T-helper 1 cell treated with Interleukin-12 subunit alpha and Interleukin-12 subunit beta and Interleukin-4 antibody, amounts not matched to agents 30 μg/mL and 1 μg/mL, for 36 hours (primary cell): ENCODE measurements at regions not wholly inside any gene's neighbourhood (a gene's known extent, or its start where the extent isn't known, plus 50 kb on each side); places are given as distances from the start of the nearest gene placed in this dataset.

Experiments used
- H3K27ac Mint-ChIP-seq: one replicate; pipeline ENCODE4 v1.8.0; 2021; ENCODE audit warnings: mild to moderate bottlenecking, mixed read lengths
- H3K27me3 Mint-ChIP-seq: one replicate; pipeline ENCODE4 v1.8.0; 2021; ENCODE audit warnings: low read depth, mixed read lengths
- H3K36me3 Mint-ChIP-seq: one replicate; pipeline ENCODE4 v1.8.0; 2021; ENCODE audit warnings: low read depth, mixed read lengths
- H3K4me1 Mint-ChIP-seq: one replicate; pipeline ENCODE4 v1.8.0; 2021; ENCODE audit warnings: low read depth, mixed read lengths
- H3K4me3 Mint-ChIP-seq: one replicate; pipeline ENCODE4 v1.8.0; 2021; ENCODE audit warnings: mild to moderate bottlenecking, moderate library complexity, mixed read lengths
- H3K9me3 Mint-ChIP-seq: one replicate; pipeline ENCODE4 v1.8.0; 2021; ENCODE audit warnings: mixed read lengths

GRCh38 chr4:26105337-26105736 is 191.3 kb downstream of the SMIM20 start:
- no peak overlapping the region for H3K4me3 Mint-ChIP-seq
- H3K36me3 Mint-ChIP-seq = peaks cover 15% of the 10 kb centered on the region
- peak overlapping the region; percentile 10 for H3K27ac Mint-ChIP-seq
- H3K9me3 Mint-ChIP-seq = peaks cover 34% of the 10 kb centered on the region
- peaks cover 22% of the 10 kb centered on the region for H3K4me1 Mint-ChIP-seq
- H3K27me3 Mint-ChIP-seq = no peaks in the 10 kb centered on the region

- H3K27me3 Mint-ChIP-seq = no peaks in the 10 kb centered on the region
- H3K36me3 Mint-ChIP-seq = peaks cover 10% of the 10 kb centered on the region
- no peak overlapping the region for H3K4me3 Mint-ChIP-seq
- H3K4me1 Mint-ChIP-seq = peaks cover 22% of the 10 kb centered on the region
- H3K27ac Mint-ChIP-seq = no peak overlapping the region
- peaks cover 35% of the 10 kb centered on the region for H3K9me3 Mint-ChIP-seq
These were observed 192.0 kb downstream of the SMIM20 start for GRCh38 chr4:26105815-26106699.

DNA sequence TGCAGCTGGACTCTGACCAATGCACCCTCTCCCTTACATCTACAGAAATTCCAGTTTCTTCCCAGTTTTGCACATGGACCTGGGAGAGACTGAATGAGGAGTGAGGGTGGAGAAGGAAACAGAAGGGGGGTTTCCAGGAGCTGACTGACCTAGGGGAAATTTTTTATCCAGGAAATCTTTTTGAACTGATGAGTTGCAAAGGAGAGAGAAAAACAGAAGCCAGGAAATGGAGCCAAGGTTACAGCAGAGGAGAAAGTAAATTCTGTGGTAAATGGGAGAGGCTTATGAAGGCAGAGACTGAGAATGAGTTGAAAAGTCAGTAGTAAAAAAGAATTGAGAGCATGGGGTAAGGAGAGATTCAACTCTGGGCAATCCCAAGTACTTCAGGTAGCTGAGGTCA is 192.8 kb downstream of the SMIM20 start:
- Mint-ChIP-seq H3K27me3 (no peaks in the 10 kb centered on the region), H3K4me1 (peaks cover 22% of the 10 kb centered on the region), H3K9me3 (peaks cover 36% of the 10 kb centered on the region), H3K4me3 (no peak overlapping the region), H3K36me3 (peaks cover 13% of the 10 kb centered on the region), H3K27ac (peak overlapping the region; percentile 32)

DNA sequence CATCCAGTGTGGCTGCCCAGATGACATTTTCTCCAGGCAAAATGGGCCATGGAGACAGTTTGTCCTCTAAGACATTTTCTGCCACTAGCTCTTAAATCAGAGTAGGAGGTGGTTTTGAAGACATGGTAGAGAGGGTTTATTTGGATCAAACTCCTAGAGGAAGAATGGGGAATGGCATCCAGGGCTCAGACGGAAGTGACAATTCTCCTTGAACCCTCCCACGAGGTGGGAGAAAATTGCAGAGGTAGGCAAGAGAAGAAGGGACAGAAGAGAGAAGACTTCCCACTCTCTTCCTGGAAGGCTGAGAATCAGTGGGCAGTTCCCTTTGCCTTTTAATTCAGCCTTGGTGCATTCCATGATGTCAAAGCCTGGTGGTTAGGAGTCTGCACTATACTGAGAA is 194.0 kb downstream of the SMIM20 start:
- Mint-ChIP-seq H3K4me1 (peaks cover 20% of the 10 kb centered on the region), H3K27ac (no peak overlapping the region), H3K9me3 (peaks cover 47% of the 10 kb centered on the region), H3K27me3 (no peaks in the 10 kb centered on the region), H3K36me3 (peaks cover 18% of the 10 kb centered on the region), H3K4me3 (no peak overlapping the region)

DNA sequence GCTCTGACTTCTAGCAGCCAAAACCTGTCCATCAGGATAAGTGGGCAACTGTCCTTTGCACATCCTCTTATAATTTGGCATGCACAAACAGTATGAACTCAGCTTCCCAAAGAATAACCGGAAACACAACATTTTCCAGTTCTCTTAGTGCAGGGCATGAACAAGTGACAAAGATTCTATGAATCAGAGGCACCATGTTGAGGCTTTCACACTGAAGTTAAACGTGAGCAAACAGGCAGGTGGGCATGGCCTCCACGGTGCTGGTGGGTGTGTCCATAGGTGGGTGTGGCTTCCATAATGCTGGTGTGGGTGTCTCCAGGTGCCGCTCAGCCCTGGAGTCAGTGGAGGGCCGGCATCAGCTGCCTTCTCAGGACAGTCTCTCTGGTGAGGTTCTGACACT is 196.5 kb downstream of the SMIM20 start:
- Mint-ChIP-seq H3K27me3 (no peaks in the 10 kb centered on the region), H3K36me3 (peaks cover 22% of the 10 kb centered on the region), H3K4me1 (peaks cover 10% of the 10 kb centered on the region), H3K27ac (no peak overlapping the region), H3K4me3 (no peak overlapping the region), H3K9me3 (peaks cover 55% of the 10 kb centered on the region)

GRCh38 chr4:26113339-26113940 is 199.4 kb downstream of the SMIM20 start:
- no peaks in the 10 kb centered on the region for H3K27me3 Mint-ChIP-seq
- H3K9me3 Mint-ChIP-seq = peaks cover 65% of the 10 kb centered on the region
- peaks cover 17% of the 10 kb centered on the region for H3K36me3 Mint-ChIP-seq
- H3K27ac Mint-ChIP-seq = no peak overlapping the region
- no peak overlapping the region for H3K4me3 Mint-ChIP-seq
- H3K4me1 Mint-ChIP-seq = no peaks in the 10 kb centered on the region

DNA sequence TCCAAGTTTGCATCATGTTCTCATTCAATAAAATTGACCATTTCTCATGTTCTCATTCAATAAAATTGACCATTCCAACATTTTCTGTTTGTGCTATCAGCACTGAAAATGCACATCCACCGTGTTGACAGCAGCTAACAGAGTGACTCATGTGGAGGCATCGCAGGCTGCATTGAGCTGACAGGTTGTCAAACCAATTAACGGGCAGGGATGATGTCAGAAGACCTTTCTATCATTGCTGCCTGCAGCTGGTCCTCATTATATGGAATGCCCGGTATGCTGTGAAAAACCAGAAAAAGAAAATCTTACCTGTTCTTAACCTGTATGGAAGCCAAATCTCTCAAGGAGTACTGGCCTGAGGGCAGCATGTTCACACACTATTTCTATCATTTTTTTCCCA is 202.0 kb downstream of the SMIM20 start:
- no peaks in the 10 kb centered on the region for H3K4me1 Mint-ChIP-seq
- peaks cover 70% of the 10 kb centered on the region for H3K9me3 Mint-ChIP-seq
- H3K36me3 Mint-ChIP-seq = peaks cover 22% of the 10 kb centered on the region
- no peaks in the 10 kb centered on the region for H3K27me3 Mint-ChIP-seq
- H3K27ac Mint-ChIP-seq = no peak overlapping the region
- H3K4me3 Mint-ChIP-seq = no peak overlapping the region

GRCh38 chr4:26120098-26120825 is 200.6 kb upstream of the RBPJ start:
- Mint-ChIP-seq H3K9me3 (peaks cover 48% of the 10 kb centered on the region), H3K4me3 (no peak overlapping the region), H3K4me1 (no peaks in the 10 kb centered on the region), H3K27ac (no peak overlapping the region), H3K27me3 (no peaks in the 10 kb centered on the region), H3K36me3 (peaks cover 6% of the 10 kb centered on the region)

DNA sequence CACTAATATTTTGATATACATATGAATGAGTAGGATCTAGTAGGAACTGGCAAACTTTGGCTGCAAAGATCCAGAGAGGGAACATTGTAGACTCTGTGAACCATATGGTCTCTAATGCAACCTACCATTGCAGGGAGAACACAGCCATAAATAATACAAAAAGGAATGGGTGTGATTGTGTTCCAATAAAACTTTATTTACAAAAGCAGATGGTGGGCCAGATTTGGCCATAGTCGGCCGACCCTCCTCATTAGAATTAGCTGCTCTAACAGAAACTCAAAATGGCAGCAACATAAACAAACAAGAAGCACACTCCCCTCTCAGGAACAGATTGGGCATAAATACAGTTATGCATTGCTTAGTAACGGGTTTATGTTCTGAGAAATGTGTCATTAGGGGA is 198.1 kb upstream of the RBPJ start:
- Mint-ChIP-seq H3K9me3 (peaks cover 43% of the 10 kb centered on the region), H3K36me3 (peaks cover 19% of the 10 kb centered on the region), H3K4me1 (peaks cover 10% of the 10 kb centered on the region), H3K27ac (no peak overlapping the region), H3K4me3 (no peak overlapping the region), H3K27me3 (no peaks in the 10 kb centered on the region)

DNA sequence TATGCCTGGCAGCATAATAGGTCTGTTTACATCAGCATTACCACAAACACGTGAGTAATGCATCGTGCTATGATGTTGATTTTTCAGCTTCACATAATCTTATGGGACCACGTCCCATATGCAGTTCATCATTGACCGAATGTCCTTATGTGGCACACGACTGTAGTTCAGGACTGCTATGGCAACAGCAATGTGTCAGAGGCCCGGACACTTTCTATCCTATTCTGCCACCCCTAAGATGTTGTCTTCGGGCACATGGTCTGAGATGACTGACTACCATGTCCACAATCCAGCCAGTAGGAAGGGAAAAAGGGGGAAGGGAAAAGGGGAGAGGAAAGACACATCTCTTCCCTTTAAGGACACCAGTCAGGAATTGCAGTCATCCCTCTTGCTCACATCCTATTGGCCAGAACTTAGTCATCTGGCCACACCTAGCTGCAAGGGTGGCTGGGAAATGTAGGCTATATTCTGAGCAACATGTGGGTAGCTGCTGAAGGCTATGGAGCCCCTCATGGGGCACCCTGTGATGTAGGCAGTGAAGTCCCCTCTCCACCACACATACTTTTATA is 196.0 kb upstream of the RBPJ start:
- Mint-ChIP-seq H3K27me3 (no peaks in the 10 kb centered on the region), H3K4me3 (no peak overlapping the region), H3K27ac (no peak overlapping the region), H3K9me3 (peaks cover 43% of the 10 kb centered on the region), H3K4me1 (peaks cover 13% of the 10 kb centered on the region), H3K36me3 (peaks cover 22% of the 10 kb centered on the region)

GRCh38 chr4:26126143-26126718 is 194.6 kb upstream of the RBPJ start:
- Mint-ChIP-seq H3K4me1 (peaks cover 24% of the 10 kb centered on the region), H3K36me3 (peaks cover 27% of the 10 kb centered on the region), H3K27me3 (no peaks in the 10 kb centered on the region), H3K4me3 (no peak overlapping the region), H3K27ac (no peak overlapping the region), H3K9me3 (peaks cover 40% of the 10 kb centered on the region)

- Mint-ChIP-seq H3K4me3 (no peak overlapping the region), H3K36me3 (peaks cover 27% of the 10 kb centered on the region), H3K27me3 (no peaks in the 10 kb centered on the region), H3K9me3 (peaks cover 40% of the 10 kb centered on the region), H3K4me1 (peaks cover 31% of the 10 kb centered on the region), H3K27ac (no peak overlapping the region)
These were observed 193.8 kb upstream of the RBPJ start for GRCh38 chr4:26126994-26127393.

DNA sequence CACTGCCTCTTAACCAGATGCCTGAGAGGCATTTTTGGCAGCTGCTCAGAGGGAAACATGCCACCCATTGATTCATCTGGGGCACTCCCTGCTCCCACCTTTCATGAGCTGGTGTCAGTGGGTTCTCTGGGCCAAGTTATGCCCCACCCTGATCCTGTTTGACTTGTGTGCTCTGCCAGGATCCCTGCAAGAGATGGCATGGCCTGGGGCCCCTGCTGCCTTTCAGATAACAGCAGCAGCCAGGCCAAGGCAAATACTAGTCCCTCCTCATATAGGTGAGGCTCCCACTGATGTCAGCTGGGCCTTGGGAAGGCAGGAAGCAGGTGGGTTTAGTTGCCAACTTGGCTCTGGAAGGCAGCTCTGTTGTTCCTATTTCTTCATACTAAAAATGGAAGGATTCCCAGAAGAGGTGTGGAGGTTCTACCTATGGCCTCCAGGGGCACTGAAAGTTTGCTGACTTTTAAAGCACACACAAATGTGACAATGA is 192.9 kb upstream of the RBPJ start:
- Mint-ChIP-seq H3K4me1 (peaks cover 40% of the 10 kb centered on the region), H3K4me3 (no peak overlapping the region)

DNA sequence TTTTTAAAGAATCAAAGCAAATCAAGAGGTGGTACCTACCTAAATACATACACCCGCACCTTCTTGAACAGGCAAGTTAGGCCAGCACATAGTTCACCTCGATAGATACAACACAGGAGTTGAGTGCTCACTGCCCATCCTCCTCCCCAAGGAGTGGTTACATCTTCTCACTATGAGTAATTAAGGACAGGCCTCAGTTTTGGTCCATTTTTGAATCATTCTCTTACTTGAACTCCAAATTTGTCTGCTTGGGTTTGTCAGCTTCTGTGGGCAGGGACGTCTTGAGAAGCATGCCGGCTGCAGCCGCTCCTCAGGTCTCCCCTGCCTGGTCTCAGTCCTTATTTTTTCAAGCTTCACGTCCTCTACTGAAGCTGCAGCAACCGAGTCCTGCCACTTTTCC is 190.6 kb upstream of the RBPJ start:
- peaks cover 48% of the 10 kb centered on the region for H3K9me3 Mint-ChIP-seq
- H3K4me1 Mint-ChIP-seq = peaks cover 57% of the 10 kb centered on the region
- H3K4me3 Mint-ChIP-seq = no peak overlapping the region
- H3K36me3 Mint-ChIP-seq = peaks cover 40% of the 10 kb centered on the region
- H3K27ac Mint-ChIP-seq = peak overlapping the region; percentile 70
- no peaks in the 10 kb centered on the region for H3K27me3 Mint-ChIP-seq

More for the DNA sequence above, 192.9 kb upstream of the RBPJ start:
- no peak overlapping the region for H3K27ac Mint-ChIP-seq
- no peaks in the 10 kb centered on the region for H3K27me3 Mint-ChIP-seq
- peaks cover 31% of the 10 kb centered on the region for H3K36me3 Mint-ChIP-seq
- H3K9me3 Mint-ChIP-seq = peaks cover 40% of the 10 kb centered on the region
